ENCODE measurements at regions not wholly inside any gene's neighbourhood (a gene's known extent, or its start where the extent isn't known, plus 50 kb on each side); places are given as distances from the start of the nearest gene placed in this dataset.
"Not testable (repeated sequence)": the region's sequence is repeated elsewhere in the genome, so short reads cannot be mapped to it uniquely, and the experiment has no call there.

DNA sequence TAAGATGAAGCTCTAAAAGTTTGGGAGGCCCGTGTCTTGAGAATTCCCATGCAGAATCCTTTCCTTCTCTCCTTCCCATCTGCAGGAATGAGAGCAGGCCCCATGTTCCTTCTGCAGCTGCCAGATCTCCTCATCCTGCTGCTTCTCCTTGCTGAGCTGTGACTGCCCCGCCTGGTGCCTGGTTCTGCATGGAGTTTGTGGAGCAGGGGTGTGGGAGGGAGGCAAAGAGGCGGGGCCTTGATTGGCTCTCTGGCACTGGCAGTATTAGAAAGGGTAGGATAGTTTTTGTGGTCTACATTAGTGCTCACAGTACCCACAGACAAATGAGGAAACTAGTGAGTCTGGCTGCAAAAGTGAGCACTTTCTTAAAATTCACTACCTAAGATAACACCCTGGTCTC, 91.1 kb upstream of the CLPB start:
- H3K9ac ChIP-seq (ENCODE audit: low read length) = no peak overlapping the region
- no peaks in the 10 kb centered on the region for H3K36me3 ChIP-seq (ENCODE audit: control insufficient read depth, insufficient read depth, low read length, severe bottlenecking)
- H3K27me3 ChIP-seq (replicated peaks; ENCODE audit: control insufficient read depth, insufficient read depth, low read length) = peaks cover 25% of the 10 kb centered on the region
- H3K9me3 ChIP-seq (ENCODE audit: control insufficient read depth, low read length) = no peaks in the 10 kb centered on the region
- no peaks in the 10 kb centered on the region for H3K4me1 ChIP-seq (ENCODE audit: control insufficient read depth, insufficient read depth, low read length)
- H3K4me3 ChIP-seq (ENCODE audit: low read length) = no peak overlapping the region
- DNase-seq (ENCODE audit: low read depth) = no peak

DNA sequence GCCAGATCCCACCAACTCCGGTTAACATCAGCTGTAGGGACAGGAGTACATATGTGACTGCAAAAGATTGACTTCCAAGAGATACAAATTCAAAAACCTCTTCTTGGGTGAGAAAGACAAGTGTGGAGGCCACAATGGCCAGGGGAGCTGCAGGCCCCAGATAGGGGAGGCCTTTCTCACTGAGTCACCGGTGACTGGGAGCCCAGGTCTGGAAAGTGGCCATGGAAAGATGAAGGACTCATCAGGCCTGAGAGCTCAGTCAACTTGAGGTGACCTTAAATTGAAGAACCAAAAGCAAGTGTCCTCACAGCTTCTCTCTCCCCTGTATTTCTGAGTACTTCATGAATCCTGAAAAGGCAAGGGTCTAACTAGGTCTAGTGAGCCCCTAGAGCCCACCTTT, 90.4 kb upstream of the CLPB start:
- Histone ChIP-seq H3K36me3 (ENCODE audit: control insufficient read depth, insufficient read depth, low read length, severe bottlenecking) (no peaks in the 10 kb centered on the region), H3K4me3 (ENCODE audit: low read length) (no peak overlapping the region), H3K4me1 (ENCODE audit: control insufficient read depth, insufficient read depth, low read length) (no peaks in the 10 kb centered on the region), H3K9ac (ENCODE audit: low read length) (no peak overlapping the region), H3K9me3 (ENCODE audit: control insufficient read depth, low read length) (no peaks in the 10 kb centered on the region), H3K27me3 (replicated peaks; ENCODE audit: control insufficient read depth, insufficient read depth, low read length) (peaks cover 20% of the 10 kb centered on the region)
- peak; percentile 4 for DNase-seq (ENCODE audit: low read depth)

GRCh38 chr11:72523991-72524390, 89.7 kb upstream of the CLPB start:
- no peaks in the 10 kb centered on the region for H3K36me3 ChIP-seq (ENCODE audit: control insufficient read depth, insufficient read depth, low read length, severe bottlenecking)
- no peak for DNase-seq (ENCODE audit: low read depth)
- H3K4me1 ChIP-seq (ENCODE audit: control insufficient read depth, insufficient read depth, low read length) = no peaks in the 10 kb centered on the region
- H3K9me3 ChIP-seq (ENCODE audit: control insufficient read depth, low read length) = no peaks in the 10 kb centered on the region
- no peak overlapping the region for H3K9ac ChIP-seq (ENCODE audit: low read length)
- H3K27me3 ChIP-seq (replicated peaks; ENCODE audit: control insufficient read depth, insufficient read depth, low read length) = peaks cover 20% of the 10 kb centered on the region
- no peak overlapping the region for H3K4me3 ChIP-seq (ENCODE audit: low read length)

DNA sequence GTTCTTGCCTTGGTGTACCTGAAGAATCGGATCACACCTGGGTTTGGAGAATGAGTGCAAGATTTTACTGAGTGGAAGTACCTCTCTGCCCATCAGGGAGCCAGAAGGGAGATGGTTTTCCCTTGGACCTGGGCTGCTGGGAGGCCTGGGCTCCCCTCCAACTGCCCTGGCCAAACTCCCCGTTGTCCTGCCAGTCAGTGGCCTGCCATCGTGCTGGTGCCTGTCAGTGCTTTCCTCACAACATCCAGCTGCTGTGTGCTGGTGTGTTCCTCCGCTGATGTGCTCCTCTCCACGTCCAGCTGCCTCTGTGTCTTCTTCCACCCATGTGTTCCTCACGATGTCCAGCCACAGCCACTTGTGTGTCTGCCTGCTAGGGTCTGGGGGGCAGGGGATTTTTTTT, 87.9 kb upstream of the CLPB start:
- Histone ChIP-seq H3K4me1 (ENCODE audit: control insufficient read depth, insufficient read depth, low read length) (no peaks in the 10 kb centered on the region), H3K27me3 (replicated peaks; ENCODE audit: control insufficient read depth, insufficient read depth, low read length) (peaks cover 20% of the 10 kb centered on the region), H3K4me3 (ENCODE audit: low read length) (no peak overlapping the region), H3K9ac (ENCODE audit: low read length) (no peak overlapping the region), H3K9me3 (ENCODE audit: control insufficient read depth, low read length) (no peaks in the 10 kb centered on the region), H3K36me3 (ENCODE audit: control insufficient read depth, insufficient read depth, low read length, severe bottlenecking) (no peaks in the 10 kb centered on the region)
- no peak for DNase-seq (ENCODE audit: low read depth)

DNA sequence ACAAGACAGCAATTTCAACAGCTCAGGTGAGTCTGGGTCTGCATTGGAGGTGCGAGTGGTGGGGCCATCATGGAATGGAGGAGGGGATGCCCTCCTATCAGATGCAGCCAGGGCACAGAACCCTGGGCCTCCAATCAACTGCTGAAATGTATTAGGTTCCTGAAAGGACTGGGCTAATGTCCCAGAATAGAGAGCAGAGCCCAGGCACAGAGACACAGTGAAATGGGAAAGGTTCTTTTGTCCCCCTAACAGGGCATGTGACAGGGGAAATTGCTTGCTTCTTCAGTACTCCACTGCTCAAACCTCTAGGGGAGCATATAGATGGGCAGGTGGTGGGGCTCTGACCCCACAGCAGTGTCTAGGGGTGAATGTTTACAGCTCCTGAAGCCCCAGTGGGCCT, 87.3 kb upstream of the CLPB start:
- H3K27me3 ChIP-seq (replicated peaks; ENCODE audit: control insufficient read depth, insufficient read depth, low read length) = peaks cover 20% of the 10 kb centered on the region
- no peak overlapping the region for H3K4me3 ChIP-seq (ENCODE audit: low read length)
- no peak for DNase-seq (ENCODE audit: low read depth)
- no peaks in the 10 kb centered on the region for H3K36me3 ChIP-seq (ENCODE audit: control insufficient read depth, insufficient read depth, low read length, severe bottlenecking)
- no peaks in the 10 kb centered on the region for H3K4me1 ChIP-seq (ENCODE audit: control insufficient read depth, insufficient read depth, low read length)
- H3K9ac ChIP-seq (ENCODE audit: low read length) = no peak overlapping the region
- H3K9me3 ChIP-seq (ENCODE audit: control insufficient read depth, low read length) = no peaks in the 10 kb centered on the region

GRCh38 chr11:72520815-72521214, 86.5 kb upstream of the CLPB start:
- no peak for DNase-seq (ENCODE audit: low read depth)
- Histone ChIP-seq H3K9me3 (ENCODE audit: control insufficient read depth, low read length) (no peaks in the 10 kb centered on the region), H3K4me1 (ENCODE audit: control insufficient read depth, insufficient read depth, low read length) (no peaks in the 10 kb centered on the region), H3K36me3 (ENCODE audit: control insufficient read depth, insufficient read depth, low read length, severe bottlenecking) (no peaks in the 10 kb centered on the region), H3K9ac (ENCODE audit: low read length) (no peak overlapping the region), H3K27me3 (replicated peaks; ENCODE audit: control insufficient read depth, insufficient read depth, low read length) (peaks cover 23% of the 10 kb centered on the region), H3K4me3 (ENCODE audit: low read length) (no peak overlapping the region)

DNA sequence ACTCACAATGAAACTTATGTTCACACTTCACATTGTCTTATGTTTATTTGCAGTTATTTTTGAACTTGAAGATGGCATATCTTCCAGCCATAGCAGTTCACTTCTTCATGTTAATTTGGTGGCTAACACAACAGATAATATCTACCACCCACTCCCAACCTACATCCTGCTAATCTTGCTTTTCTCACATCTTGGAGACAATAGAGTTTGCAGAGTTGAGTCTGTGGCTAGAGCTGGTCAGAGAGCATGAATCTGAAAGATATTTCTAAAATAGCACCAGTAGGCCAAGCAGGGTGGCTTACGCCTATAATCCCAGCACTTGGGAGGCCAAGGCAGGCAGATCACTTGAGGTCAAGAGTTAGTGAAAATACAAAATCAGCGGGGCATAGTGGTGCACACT, 85.6 kb upstream of the CLPB start:
- H3K9me3 ChIP-seq (ENCODE audit: control insufficient read depth, low read length); H3K4me1 ChIP-seq (ENCODE audit: control insufficient read depth, insufficient read depth, low read length); H3K36me3 ChIP-seq (ENCODE audit: control insufficient read depth, insufficient read depth, low read length, severe bottlenecking); DNase-seq (ENCODE audit: low read depth); H3K9ac ChIP-seq (ENCODE audit: low read length): not testable (repeated sequence)
- Histone ChIP-seq H3K27me3 (replicated peaks; ENCODE audit: control insufficient read depth, insufficient read depth, low read length) (peaks cover 23% of the 10 kb centered on the region), H3K4me3 (ENCODE audit: low read length) (peak overlapping the region; percentile 75)

GRCh38 chr11:72519220-72519881, 85.0 kb upstream of the CLPB start:
- Histone ChIP-seq H3K4me1 (ENCODE audit: control insufficient read depth, insufficient read depth, low read length) (no peaks in the 10 kb centered on the region), H3K4me3 (ENCODE audit: low read length) (peak overlapping the region; percentile 75), H3K36me3 (ENCODE audit: control insufficient read depth, insufficient read depth, low read length, severe bottlenecking) (no peaks in the 10 kb centered on the region), H3K27me3 (replicated peaks; ENCODE audit: control insufficient read depth, insufficient read depth, low read length) (peaks cover 23% of the 10 kb centered on the region), H3K9ac (ENCODE audit: low read length) (peak overlapping the region; percentile 30), H3K9me3 (ENCODE audit: control insufficient read depth, low read length) (peaks cover 13% of the 10 kb centered on the region)
- DNase-seq (ENCODE audit: low read depth) = peak; percentile 30

GRCh38 chr11:72514331-72514730, 80.0 kb upstream of the CLPB start:
- peaks cover 36% of the 10 kb centered on the region for H3K9me3 ChIP-seq (ENCODE audit: control insufficient read depth, low read length)
- H3K36me3 ChIP-seq (ENCODE audit: control insufficient read depth, insufficient read depth, low read length, severe bottlenecking) = no peaks in the 10 kb centered on the region
- H3K4me3 ChIP-seq (ENCODE audit: low read length) = no peak overlapping the region
- peaks cover 3% of the 10 kb centered on the region for H3K27me3 ChIP-seq (replicated peaks; ENCODE audit: control insufficient read depth, insufficient read depth, low read length)
- no peaks in the 10 kb centered on the region for H3K4me1 ChIP-seq (ENCODE audit: control insufficient read depth, insufficient read depth, low read length)
- no peak for DNase-seq (ENCODE audit: low read depth)
- H3K9ac ChIP-seq (ENCODE audit: low read length) = no peak overlapping the region

DNA sequence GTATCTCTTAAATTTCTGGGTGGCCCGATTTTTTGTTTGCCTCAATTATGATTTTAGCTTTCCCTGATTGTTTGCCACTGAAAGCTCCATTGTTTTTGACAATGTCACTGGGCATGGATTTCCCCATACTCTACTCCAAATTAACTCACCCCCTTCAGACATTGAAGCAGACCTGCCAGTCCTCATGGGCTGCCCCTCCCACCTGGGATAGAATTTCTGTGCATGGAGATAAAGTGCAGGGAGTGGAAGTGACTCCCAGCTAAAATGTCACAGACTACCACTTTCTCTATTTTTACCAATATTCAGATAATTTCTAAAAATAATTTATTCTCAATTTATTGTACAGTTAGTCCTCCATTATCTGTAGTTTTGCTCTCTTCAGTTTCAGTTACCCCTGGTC, 79.1 kb upstream of the CLPB start:
- Histone ChIP-seq H3K36me3 (ENCODE audit: control insufficient read depth, insufficient read depth, low read length, severe bottlenecking) (no peaks in the 10 kb centered on the region), H3K4me3 (ENCODE audit: low read length) (no peak overlapping the region), H3K4me1 (ENCODE audit: control insufficient read depth, insufficient read depth, low read length) (no peaks in the 10 kb centered on the region), H3K9ac (ENCODE audit: low read length) (no peak overlapping the region), H3K27me3 (replicated peaks; ENCODE audit: control insufficient read depth, insufficient read depth, low read length) (peaks cover 3% of the 10 kb centered on the region), H3K9me3 (ENCODE audit: control insufficient read depth, low read length) (peaks cover 39% of the 10 kb centered on the region)
- DNase-seq (ENCODE audit: low read depth) = no peak

DNA sequence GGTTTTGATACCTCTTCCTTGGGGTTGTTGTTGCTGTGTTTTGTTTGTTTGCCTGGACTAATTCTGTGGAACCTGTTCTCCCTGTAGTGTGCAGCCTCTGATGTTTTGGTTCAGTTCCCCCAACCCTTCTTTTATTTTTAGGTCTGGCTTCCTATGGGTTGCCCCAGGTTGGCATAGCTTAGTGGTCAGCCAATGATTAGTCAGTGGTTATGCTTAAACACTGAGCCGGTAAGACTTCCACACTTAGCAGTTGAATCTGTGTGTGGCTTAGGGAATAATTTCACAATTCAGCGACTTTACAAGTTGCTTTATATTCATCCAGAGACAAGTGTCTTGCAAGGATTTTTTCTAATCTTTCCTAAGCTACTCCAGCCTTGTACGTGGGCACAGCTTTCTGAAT, 78.6 kb upstream of the CLPB start:
- no peak overlapping the region for H3K9ac ChIP-seq (ENCODE audit: low read length)
- H3K9me3 ChIP-seq (ENCODE audit: control insufficient read depth, low read length) = peaks cover 40% of the 10 kb centered on the region

DNA sequence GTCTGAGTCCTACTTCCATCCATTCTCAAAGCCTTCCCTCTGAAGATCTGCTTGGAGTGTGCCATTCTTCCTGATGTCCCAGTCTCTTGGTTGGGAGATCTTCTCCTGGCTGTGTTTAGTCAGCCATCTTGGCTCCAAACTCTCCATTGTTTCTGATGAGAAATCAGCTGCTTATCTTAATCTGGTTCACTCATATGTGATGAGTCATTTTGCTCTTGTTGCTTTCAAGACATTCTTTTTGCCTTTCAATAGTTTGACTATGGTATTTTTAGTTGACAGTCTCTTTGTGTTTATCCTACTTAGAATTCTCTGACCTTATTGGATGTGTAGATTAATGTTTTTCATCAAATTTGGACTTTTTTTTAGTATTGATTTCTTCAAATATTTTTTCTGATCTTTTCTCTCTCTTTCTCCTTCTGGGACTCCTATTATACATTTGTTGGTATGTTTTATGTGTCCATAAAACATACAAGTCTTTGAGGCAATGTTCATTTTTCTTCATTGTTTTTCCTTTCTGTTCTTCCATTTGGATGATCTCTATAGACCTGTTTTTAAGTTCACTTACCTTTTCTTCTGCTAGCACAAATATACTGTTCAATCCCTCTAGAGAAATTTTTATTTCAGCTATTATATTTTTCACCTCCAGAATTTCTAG, 77.2 kb upstream of the CLPB start:
- H3K9ac ChIP-seq (ENCODE audit: low read length) = no peak overlapping the region
- no peak for DNase-seq (ENCODE audit: low read depth)
- peaks cover 9% of the 10 kb centered on the region for H3K27me3 ChIP-seq (replicated peaks; ENCODE audit: control insufficient read depth, insufficient read depth, low read length)
- H3K4me1 ChIP-seq (ENCODE audit: control insufficient read depth, insufficient read depth, low read length) = no peaks in the 10 kb centered on the region
- H3K4me3 ChIP-seq (ENCODE audit: low read length) = no peak overlapping the region
- no peaks in the 10 kb centered on the region for H3K36me3 ChIP-seq (ENCODE audit: control insufficient read depth, insufficient read depth, low read length, severe bottlenecking)
- H3K9me3 ChIP-seq (ENCODE audit: control insufficient read depth, low read length) = peaks cover 48% of the 10 kb centered on the region

More for the DNA sequence above, 78.6 kb upstream of the CLPB start:
- DNase-seq (ENCODE audit: low read depth) = no peak
- H3K4me1 ChIP-seq (ENCODE audit: control insufficient read depth, insufficient read depth, low read length) = no peaks in the 10 kb centered on the region
- H3K27me3 ChIP-seq (replicated peaks; ENCODE audit: control insufficient read depth, insufficient read depth, low read length) = peaks cover 3% of the 10 kb centered on the region
- H3K36me3 ChIP-seq (ENCODE audit: control insufficient read depth, insufficient read depth, low read length, severe bottlenecking) = no peaks in the 10 kb centered on the region
- H3K4me3 ChIP-seq (ENCODE audit: low read length) = no peak overlapping the region

Measured in adipocyte (in vitro differentiated cells).